GM08714 (cell line): ENCODE measurements at regions not wholly inside any gene's neighbourhood (a gene's known extent, or its start where the extent isn't known, plus 50 kb on each side); places are given as distances from the start of the nearest gene placed in this dataset.

Experiments used
- H3K4me3 ChIP-seq: fragments of 200-500 bp; sonication (Bioruptor generic); 2 replicates; pipeline ENCODE4 v1.5.1; 2014; ENCODE audit warnings: mild to moderate bottlenecking, low read length, inconsistent platforms
- ZNF274 ChIP-seq: IDR thresholded peaks from 2 replicates; pipeline ENCODE4 v1.6.1; 2012; ENCODE audit warnings: mild to moderate bottlenecking, low read depth, low read length

DNA sequence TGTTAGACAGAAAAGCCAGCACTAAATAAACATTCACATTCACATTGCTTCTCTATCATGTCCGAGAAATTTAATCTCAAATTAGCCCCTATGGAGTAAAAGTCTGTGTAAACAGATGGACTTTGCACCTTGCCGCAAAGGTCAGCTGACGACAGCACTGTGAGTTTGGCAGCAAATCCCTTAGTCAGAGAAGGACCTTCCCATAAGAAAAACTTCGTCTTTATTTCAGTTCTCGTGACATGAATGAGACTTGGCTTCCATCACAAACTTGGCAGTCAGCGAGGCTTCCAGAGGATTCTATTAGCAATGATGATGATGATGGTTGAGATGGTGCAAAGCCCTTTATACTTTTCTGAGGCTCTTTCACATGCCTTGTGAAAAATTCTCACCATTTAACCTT lies 133.7 kb upstream of the IFNGR1 start:
- no peak for TF ChIP-seq ZNF274
- no peak overlapping the region for H3K4me3 ChIP-seq

DNA sequence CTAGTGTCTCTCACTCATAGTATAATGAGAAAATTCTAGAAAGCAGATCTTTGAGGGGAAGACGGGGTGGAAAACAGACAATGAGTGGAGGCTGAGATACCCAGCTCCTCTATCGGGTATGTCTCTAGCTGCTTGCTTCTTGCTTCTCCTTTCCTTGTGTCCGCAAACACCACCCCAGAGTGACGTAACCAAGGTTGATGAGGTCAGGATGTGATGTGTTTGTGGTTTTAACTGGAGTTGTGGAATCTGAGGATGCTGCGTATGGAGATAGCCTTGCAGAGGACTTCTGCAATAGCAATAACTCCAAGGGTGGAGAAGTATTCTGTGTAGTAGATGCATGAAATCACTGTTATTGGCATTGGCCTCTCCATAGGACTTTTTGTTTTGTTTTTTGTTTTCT lies 132.7 kb upstream of the IFNGR1 start:
- no peak for TF ChIP-seq ZNF274
- no peak overlapping the region for H3K4me3 ChIP-seq

DNA sequence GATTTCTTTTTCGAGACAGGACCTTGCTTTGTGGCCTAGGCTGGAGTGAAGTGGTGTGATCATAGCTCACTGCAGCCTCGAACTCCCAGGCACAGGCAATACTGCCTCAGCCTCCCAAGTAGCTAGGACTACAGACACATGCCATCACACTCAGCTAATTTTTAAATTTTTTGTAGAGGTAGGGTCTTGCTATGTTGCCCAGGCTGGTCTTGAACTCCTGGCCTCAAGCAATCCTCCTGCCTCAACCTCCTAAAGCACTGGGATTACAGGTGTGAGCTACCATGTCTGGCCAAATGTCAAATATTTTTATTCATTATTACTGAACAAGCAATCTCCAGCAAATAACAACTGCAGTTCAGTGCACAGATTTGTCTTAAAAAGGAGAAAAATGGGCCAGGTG lies 131.7 kb upstream of the IFNGR1 start:
- TF ChIP-seq ZNF274: no peak
- no peak overlapping the region for H3K4me3 ChIP-seq

DNA sequence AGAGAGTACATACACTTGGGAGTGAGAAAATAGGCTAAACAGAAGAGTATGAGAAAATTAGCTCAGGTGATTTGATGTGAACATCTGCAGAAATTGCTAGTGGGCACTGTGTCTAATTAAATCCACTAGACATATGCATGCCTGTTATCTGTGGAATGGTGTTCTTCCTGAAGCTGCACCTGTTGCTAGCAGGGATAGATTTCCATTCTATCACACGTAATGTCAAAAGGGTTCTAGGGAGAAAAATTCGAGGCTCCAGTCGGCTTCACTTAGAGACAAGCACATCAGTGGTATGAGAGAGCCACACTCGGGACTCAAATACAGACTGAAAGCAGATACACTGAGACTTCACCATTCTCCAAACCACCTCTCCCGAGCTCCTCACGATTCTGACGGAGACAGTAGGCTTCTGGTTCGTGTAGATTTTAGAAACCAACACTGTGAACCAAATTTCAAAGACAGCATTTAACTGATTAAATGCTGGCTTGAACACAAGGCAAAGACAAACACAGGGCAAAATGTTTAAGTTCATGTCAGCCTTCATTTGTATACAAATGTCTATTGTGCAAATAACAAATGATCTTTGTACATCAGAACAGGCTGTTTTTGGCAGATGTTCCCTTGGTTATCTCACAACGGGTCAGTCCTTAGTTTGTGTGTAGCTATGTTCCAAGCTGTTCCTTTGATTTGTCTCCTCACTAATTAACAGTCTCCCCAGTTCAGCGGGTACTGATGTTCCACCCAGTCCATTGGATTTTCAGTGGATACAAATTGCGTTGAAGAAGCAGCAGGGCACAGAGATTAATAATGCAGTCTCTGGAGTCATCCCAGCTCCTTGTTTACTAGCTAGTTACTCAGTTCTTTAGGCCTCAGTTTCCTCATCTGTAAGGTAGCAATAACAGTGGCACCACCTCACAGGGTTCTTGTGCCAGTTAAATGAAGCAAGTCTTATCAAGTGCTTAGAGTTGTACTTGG lies 131.0 kb upstream of the IFNGR1 start:
- H3K4me3 ChIP-seq: no peak overlapping the region
- no peak for TF ChIP-seq ZNF274

DNA sequence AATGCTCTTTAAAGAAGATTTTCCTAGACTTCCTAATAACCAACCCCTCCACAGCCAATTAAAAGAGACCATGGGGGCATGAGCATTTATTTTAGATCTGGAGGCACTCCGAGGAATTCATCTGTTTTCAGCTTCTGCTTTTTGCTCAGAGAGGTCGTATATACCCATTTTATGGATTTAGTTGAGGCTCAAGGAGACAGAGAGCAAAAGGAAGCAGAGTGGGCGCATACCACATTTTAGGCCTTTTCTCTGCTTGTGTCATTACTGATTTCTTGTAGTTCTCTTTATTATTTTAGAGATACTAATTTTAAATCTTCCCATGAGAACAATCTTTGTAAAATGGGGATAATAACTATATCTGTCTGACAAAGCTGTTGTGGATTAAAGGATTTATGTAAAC lies 129.6 kb upstream of the IFNGR1 start:
- TF ChIP-seq ZNF274: no peak

DNA sequence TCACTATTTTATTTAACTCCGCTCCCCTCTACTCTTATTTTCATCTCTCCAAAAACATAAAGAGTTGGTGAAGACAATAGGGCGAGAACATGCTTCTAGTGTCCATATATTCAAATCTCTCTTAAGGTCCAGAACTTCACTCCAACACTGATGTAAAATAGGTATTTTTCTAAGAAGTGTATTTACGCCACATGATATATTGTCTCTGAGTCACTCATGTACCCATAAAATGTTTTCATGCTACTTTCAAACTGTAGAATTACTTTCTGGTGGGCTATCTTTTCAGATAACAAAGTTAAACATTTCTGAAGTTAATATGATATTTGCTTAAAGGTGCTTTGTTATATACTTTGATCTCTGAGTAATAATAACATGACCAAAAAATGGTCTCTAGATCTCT lies 124.1 kb upstream of the IFNGR1 start:
- TF ChIP-seq ZNF274: no peak
- no peak overlapping the region; the same call in 1 of the 2 replicates for H3K4me3 ChIP-seq

More for the DNA sequence above, 129.6 kb upstream of the IFNGR1 start:
- H3K4me3 ChIP-seq: no peak overlapping the region

DNA sequence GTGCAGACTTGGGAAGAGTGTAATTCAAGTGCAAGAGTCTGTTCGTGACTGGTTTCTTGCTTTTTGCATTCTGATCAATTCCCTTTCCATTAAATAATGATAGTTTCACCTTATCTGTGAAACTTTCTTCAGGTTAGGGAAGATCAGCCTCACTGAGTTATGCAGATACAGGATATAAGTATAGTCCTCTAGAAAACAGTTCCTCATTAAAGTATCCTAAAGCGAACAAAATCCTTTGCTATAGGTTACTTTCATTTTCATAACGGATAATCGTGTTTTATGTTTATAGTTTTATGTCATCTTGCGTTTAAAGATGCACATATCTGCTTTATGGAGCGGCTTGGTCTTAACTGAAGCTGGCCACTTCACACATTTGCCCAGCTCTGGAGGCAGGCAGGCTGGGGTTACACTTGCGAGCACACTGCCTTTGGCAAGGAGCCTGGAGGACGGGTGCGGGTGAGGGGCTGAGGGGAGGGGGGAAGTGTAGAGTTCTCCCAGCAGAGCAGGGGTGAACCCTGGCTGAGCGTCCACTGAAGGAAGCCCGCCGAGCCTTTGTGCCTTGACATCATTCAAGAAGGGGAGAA lies 123.5 kb upstream of the IFNGR1 start:
- no peak for TF ChIP-seq ZNF274
- peak overlapping the region; percentile 2; the same call in 1 of the 2 replicates for H3K4me3 ChIP-seq

DNA sequence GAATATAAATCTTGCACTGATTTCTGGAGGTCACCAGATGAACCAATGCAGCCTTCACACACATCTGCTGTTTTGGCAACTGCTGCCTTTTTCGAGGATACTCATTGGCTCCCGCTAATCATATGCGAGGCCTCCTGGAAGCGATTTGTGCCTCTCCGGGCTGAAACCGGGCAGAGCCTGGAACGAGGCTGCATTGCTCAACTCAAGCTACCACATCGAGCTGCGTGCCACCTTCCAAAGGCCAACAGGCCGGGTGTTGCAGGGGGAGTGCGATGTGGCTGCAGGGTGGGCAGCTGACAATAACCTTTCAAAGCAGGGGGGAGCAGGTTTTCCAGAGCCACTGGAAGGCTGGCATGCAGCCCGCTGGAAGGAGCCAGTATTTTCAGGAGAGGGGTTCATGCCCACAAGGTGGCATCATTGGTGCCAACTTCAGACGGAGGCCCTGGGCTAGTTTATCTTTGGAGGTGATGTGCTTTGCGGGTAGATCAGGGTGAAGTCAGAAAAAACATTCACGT lies 122.6 kb upstream of the IFNGR1 start:
- no peak for TF ChIP-seq ZNF274
- no peak overlapping the region for H3K4me3 ChIP-seq

DNA sequence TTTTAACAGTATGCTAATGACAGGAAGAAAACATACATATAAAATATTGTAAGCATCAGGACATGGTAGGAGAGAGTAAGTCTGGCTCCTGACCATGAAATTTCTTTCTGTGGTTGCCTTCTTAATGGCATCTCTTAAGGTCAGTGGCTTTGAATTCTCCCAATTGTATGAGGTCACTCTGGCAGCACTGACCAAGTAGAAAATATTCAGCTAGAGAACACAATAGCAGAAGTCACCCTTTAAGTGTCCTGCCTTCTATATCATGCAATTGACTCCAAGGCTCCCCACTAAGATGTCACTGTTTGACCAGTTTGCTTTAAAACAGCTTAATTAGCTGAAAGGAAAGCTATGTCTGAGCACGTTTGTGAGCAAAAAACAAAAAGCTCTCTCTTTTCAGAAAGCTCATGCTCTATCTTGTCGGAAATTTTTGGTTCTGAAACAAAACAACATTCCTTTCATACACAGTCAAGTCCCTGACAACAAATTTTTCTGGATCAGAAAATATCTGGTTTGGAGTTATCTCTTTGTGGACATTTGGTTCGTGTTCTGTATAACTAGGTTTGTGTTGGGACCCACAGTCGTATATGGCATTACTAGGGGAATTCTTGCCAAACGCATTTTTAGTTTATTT lies 120.9 kb upstream of the IFNGR1 start:
- no peak overlapping the region for H3K4me3 ChIP-seq
- no peak for TF ChIP-seq ZNF274

DNA sequence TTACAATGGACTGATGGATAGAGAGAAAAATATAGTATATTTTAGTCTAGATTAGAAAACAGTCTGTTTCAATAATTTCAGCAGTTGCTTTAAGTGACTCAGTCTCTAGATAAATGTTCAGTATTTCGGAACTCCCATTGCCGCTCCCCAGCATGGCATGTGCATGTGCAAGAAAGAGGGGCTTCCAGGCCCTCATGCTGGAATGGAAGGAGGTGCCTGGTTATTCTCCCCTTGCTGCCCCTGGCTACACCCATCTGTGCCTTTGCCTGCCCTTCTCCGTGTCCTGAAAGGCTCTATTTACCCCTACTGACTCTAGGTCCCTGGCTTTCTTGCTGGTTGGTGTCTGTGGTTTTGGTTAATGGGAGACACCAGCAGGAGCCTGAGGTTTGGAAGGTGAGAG lies 115.7 kb upstream of the IFNGR1 start:
- H3K4me3 ChIP-seq: no peak overlapping the region
- TF ChIP-seq ZNF274: no peak

DNA sequence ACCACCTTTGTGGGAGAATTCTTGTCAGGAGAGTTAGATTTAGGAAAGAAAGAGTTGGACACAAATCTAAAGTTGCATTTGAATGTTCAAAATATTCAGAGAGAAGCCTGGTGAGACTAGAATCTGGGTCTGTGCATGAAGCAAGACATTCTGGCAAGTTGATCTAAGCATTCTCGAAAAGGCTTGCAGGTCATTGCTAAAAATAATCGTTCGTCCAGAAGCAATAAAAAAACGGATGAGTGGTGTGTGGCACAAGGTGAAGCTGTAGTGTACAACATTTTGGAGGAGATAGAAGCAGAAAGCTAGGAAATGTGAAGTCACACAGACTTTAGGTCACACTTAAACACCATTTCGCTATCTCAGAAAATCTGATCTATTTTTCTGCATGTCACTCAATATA lies 114.9 kb upstream of the IFNGR1 start:
- no peak for TF ChIP-seq ZNF274

DNA sequence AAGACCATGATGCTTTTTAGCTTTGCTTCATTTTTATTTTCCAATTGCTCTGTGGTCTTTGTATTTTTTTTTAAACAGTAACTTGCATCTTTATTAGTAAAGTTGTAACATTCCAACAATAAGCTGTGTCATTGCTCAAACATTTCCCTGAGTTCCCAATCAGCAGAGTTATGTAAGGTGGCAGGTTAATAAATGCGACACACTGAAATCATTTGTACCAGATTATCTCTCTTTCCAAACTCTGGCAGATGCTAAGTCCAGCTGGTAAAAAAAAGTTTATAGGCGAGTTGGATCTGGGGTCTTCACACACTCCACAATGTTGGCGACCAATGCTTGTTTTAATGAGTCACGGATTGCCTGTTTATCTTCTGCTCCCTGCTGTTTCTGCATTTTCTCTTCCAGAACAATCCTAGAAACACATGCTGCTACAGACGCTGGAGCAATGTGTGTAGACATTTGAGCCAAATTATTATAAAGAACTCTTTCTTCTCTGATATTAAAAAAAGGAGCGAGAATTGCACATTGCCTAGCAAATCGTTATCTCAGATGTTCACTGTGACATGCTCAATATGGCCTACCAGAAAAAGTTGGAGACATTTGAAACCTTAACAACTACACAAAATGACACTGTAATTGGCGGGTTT lies 113.6 kb upstream of the IFNGR1 start:
- H3K4me3 ChIP-seq: no peak overlapping the region
- TF ChIP-seq ZNF274: no peak

More for the DNA sequence above, 114.9 kb upstream of the IFNGR1 start:
- H3K4me3 ChIP-seq: no peak overlapping the region

DNA sequence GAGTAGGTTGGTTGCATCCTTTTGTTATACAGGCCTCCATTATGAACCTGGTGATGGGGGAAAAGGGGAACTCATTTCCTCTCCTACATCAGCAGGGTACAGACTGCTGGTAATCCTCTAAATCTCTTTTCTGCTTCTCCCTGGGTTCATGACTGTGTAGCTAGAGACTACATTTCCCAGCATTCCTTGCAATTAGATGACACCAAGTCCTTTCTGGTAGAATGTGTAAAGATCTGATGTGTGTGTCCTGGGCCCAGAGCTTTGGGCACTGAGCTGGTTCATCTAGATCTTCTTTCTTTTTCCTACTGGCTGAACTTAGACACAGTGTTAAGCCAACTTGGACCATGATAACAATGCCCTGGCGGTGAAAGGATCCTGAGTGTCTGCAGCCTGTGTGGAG lies 104.7 kb upstream of the IFNGR1 start:
- no peak for TF ChIP-seq ZNF274
- no peak overlapping the region for H3K4me3 ChIP-seq

DNA sequence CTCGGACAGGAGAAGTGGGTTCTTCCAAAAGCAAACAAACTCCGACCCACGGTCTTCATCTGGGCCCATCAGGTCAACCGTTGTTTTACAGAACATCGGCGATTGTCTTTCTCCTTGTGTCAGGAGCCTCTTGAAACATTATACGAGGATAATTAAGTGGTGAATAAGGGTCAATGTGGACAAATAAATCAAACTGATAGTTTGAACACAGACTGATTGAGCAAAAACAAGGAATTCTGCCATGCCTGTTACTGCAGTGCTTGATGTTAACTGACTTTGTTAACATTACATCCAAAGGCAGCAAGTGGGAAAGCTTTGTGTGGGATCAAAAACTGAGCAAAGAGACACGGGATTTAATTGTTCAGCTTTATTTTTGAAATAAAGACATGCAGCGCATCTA lies 101.1 kb upstream of the IFNGR1 start:
- no peak overlapping the region for H3K4me3 ChIP-seq
- no peak for TF ChIP-seq ZNF274
